NCI-H1417 (cell line): ENCODE measurements at regions not wholly inside any gene's neighbourhood (a gene's known extent, or its start where the extent isn't known, plus 50 kb on each side); places are given as distances from the start of the nearest gene placed in this dataset.
A peak's percentile ranks its signal among the peaks of the same experiment; 100 is the strongest.
"Not testable (repeated sequence)": the region's sequence is repeated elsewhere in the genome, so short reads cannot be mapped to it uniquely, and the experiment has no call there.

Experiments used
- DNase-seq, 3 experiments: peaks; one replicate each; lab custom pipeline; 2025; lab: John Stamatoyannopoulos, UW

- not testable (repeated sequence) for DNase-seq
These were observed 324.8 kb downstream of the RAD51AP2 start for GRCh38 chr2:17193433-17193890.

- DNase-seq: peak in 1 of 3 experiments; percentile 14
These were observed 327.0 kb downstream of the RAD51AP2 start for GRCh38 chr2:17191223-17191622.

DNA sequence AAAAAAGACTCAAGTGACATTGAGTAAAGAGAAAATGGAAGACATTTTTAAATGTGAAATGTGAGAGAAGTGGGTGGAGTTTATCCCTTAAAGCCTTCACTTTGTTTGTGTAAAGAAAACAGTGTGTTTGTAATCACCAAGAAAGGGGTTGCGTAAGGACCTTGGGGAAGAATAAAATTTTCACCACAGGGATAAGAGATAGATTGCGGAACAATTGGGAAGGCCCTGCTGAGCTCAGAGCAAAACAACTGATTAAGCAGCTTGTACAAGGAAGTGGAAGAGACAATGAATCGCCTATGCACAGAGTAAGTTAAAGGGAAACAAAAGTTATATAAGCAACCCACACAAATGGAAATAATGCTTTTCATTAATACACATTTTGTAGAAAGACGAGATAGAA, 327.7 kb downstream of the RAD51AP2 start:
- DNase-seq: no peak

- DNase-seq: no peak
These were observed 329.5 kb downstream of the RAD51AP2 start for GRCh38 chr2:17188721-17189120.

DNA sequence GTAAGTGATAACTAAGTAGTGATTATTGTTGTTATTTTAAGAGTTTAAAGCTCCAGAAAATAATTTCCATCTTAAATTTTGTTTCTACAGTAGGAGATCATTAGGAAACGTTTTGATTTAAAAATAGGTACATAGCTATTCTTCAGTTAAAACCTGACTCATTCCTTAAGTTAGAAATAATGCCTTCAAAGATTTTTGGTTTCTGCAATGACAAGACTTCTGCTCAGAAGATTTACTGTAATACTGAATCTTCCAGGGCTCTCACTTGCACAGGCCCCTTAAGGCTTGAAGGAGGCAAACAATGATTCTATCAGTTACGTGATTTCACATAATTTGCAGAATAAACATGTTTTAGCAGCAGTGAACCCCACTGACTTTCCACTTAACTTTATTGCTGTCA, 333.7 kb downstream of the RAD51AP2 start:
- no peak for DNase-seq

GRCh38 chr2:17182399-17182798, 335.8 kb downstream of the RAD51AP2 start:
- DNase-seq: no peak

GRCh38 chr2:17181051-17181752, 337.0 kb downstream of the RAD51AP2 start:
- peak in 2 of 3 experiments; percentile 13 to 47 for DNase-seq

DNA sequence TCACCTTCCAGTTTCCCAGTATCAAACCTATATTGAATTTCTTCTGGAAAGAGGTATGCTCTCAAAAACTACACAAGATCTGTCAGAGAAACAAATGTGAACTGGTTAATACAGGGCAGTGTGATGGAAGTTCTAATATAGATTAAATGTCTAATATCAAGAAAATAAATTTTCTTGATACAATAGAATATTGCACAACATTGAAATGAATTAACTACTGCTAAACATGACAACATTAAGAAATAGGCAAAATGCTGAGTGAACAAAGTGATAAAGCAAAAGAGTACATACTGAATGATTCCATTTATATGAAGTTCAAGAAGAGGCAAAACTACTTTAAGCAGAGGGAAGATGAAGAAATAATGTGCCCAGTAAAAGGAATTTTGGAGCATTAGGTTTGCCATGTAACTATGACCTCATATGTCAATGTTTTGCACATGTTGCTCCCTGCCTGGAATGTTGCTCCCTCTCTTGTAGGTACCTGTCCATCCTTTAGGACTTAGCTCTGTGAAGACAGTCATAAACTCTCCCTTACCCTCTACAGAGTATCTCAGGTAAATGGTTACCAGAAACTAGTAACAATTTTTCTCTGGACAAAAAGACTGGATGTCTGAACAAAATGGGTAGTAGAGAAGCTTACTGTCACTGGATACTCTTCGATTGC, 339.0 kb downstream of the RAD51AP2 start:
- DNase-seq: no peak

DNA sequence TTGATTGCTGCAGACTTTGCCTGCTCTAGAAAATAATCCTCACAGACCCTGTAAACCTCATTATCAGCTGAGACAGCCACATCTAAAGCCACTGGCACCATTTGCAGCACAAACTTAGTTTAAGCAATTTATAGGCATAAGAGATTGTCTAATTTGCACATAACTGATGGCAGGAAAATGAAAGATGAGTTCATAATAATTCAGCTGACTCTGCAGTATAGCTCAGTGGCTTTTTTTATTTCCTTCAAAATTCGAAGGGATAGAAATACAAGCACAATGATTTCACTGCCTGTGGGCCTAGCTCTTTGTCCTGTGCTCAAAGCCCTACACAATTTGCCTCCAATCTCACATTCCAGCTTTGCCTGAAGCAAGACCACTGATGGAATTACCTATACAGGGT, 341.2 kb downstream of the RAD51AP2 start:
- DNase-seq: no peak

- DNase-seq: peak in 2 of 3 experiments; percentile 23 to 26
These were observed 346.7 kb downstream of the RAD51AP2 start for GRCh38 chr2:17171446-17172049.

GRCh38 chr2:17166506-17166905, 351.7 kb downstream of the RAD51AP2 start:
- DNase-seq: peak in 2 of 3 experiments; percentile 15 to 43

- no peak for DNase-seq
These were observed 353.7 kb downstream of the RAD51AP2 start for GRCh38 chr2:17164550-17164949.

DNA sequence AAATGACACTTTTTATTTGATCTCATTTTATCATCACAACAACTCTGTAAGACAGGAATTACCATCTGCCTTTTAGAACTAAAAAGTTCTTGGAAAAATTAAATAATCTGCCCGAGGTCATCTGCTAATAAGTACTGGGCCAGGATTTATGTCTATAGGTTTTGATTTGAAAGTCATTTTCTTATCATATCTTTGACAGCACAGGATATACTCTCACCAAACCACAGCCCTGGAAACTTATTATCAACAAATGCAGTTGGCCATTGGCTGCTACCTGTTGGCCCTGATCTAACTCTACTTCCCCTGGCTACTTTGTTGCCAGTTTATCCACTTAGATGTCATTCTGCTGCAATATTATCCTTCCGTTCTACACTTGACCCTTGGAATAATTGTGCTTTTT, 354.6 kb downstream of the RAD51AP2 start:
- no peak for DNase-seq

GRCh38 chr2:17162713-17163112, 355.5 kb downstream of the RAD51AP2 start:
- DNase-seq: no peak

GRCh38 chr2:17160594-17160993, 357.6 kb downstream of the RAD51AP2 start:
- DNase-seq: no peak

GRCh38 chr2:17156086-17156485, 362.2 kb downstream of the RAD51AP2 start:
- DNase-seq: no peak

- no peak for DNase-seq
These were observed 368.3 kb downstream of the RAD51AP2 start for GRCh38 chr2:17149945-17150344.

DNA sequence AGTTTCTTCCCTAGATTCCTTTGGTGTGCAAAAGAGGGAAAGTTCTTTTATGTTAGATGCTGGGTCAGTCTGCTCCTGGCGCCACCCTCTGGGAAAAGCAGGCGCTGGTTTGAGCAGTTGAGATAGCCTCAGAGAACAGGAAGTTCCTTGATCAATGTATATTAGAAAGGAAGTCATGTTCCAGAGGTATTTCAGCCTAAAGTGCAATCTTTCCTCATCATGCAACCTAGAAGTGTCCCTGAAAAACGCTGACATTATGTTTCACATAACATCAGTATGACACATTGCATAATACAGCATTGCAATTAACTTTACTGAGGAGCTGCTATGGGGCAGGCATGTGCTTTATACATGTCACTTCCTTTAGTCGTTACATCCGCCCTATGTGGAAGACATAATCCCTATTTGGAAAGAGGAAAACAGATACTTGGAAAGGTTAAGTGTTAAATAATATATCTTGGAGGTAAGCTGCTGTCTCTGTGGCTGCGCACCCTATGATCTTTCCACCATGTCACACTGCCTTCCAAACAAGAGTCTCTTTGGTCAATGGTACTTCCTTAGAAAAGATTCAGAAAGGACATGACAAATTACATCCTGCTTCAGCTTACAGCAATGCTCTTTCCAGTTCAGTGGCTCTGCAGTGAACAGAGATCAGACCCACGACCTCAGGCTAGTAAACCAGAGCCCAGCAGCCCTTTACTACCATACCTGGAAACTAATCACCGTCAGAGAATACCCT, 369.7 kb downstream of the RAD51AP2 start:
- DNase-seq: peak in 1 of 3 experiments; percentile 11

- DNase-seq: no peak
These were observed 371.9 kb downstream of the RAD51AP2 start for GRCh38 chr2:17146358-17146757.

DNA sequence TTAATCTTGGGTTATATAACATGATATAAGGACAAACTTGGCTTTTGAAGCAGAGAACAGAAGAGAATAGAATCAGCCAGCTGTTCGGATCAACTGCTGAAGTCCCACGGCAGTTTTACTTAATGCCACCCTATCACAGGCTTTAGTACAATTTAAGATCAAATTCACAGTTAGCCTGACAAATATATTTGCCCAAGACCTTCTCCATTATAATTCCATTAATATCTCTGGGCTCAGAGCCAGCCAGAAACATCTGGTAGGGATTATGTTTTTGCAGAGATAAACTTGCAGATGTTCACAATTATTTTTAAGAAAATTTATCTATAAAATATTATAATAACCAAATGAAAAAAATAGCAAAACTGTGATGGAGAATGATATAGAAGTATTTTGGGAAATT, 381.4 kb downstream of the RAD51AP2 start:
- no peak for DNase-seq

GRCh38 chr2:17136231-17136630, 382.0 kb downstream of the RAD51AP2 start:
- DNase-seq: no peak

DNA sequence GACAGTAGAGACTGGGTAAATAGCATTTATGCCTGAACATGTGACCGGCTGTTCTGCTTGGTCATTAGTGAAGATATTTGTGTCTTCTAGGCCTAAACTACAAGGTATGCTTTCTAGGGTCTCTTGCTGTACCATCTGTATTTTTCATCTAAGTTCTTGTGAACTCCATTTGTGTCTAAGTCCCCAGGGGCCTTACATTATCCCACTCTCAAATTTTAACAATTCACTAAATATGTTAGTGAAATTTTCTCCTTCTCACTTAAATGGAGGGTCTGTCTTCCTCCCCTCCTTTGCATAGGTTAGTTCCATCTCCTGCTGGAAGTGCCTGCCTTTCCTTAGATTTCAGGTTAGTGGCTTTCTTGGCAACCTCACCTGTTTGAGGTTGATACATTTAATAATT, 382.6 kb downstream of the RAD51AP2 start:
- DNase-seq: no peak
